ENCODE measurements at regions not wholly inside any gene's neighbourhood (a gene's known extent, or its start where the extent isn't known, plus 50 kb on each side); places are given as distances from the start of the nearest gene placed in this dataset.
A peak's percentile ranks its signal among the peaks of the same experiment; 100 is the strongest.

DNA sequence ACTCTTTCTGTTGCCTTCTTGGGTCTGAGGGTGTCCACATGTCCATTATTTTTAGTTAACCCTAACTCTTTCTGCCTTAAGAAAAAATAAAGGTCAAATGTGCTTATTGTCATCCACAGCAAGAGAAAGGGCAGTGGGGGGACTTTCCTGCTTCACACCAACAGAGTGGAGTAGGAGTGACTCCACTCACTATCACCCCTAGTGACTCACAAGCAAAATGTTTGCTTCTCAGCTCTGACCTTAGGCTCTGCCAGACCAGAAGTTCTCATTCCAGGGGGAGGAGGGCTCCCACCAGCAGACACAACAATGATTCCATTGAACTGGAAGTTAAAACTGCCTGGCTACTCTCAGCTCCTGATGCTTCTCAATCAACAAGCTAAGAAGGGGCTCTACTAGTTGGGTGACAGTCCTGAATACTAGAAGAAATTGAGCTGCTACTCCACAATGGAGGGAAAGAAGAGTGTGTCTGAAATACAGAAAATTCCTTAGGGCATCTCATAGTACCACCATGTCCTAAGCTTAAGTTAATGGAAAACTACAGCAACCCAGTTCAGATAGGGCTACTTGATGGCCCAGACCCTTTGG lies 83.9 kb upstream of the AFDN start (continued):
- peak; percentile 41; the same call in 1 of the 2 replicates for TF ChIP-seq ATF7-NPFF (CRISPR knock-in tag; IDR thresholded peaks at IDR 0.05; ENCODE audit: low read depth)
- peak; percentile 70; the same call in 1 of the 2 replicates for TF ChIP-seq ESRRA (CRISPR knock-in tag; IDR thresholded peaks at IDR 0.05; ENCODE audit: low read depth)
- TF ChIP-seq DMAP1 (CRISPR knock-in tag; IDR thresholded peaks at IDR 0.05) = no peak
- TF ChIP-seq SOX13 (IDR thresholded peaks at IDR 0.05) = no peak
- peak in 1 of 2 experiments; percentile 89; a peak in 2 of 4 replicates for TF ChIP-seq SOX13 (CRISPR knock-in tag; conservative IDR thresholded peaks at IDR 0.05 in 1 of 2, IDR thresholded peaks at IDR 0.05 in 1 of 2)
- TF ChIP-seq ZBTB10 (CRISPR knock-in tag; IDR thresholded peaks at IDR 0.05; ENCODE audit: borderline replicate concordance) = no peak
- TF ChIP-seq ZNF136 (CRISPR knock-in tag; IDR thresholded peaks at IDR 0.05; ENCODE audit: low read depth) = no peak; the same call in 1 of the 2 replicates
- peak; percentile 83; the same call in 1 of the 2 replicates for TF ChIP-seq RXRA (CRISPR knock-in tag; IDR thresholded peaks at IDR 0.05)
- TF ChIP-seq ZBTB7A (CRISPR knock-in tag; IDR thresholded peaks at IDR 0.05) = no peak
- no peak for TF ChIP-seq ZKSCAN5 (CRISPR knock-in tag; IDR thresholded peaks at IDR 0.05)
- TF ChIP-seq ZNF460 (CRISPR knock-in tag; IDR thresholded peaks at IDR 0.05; ENCODE audit: borderline replicate concordance) = no peak; the same call in 1 of the 2 replicates
- TF ChIP-seq, protein P1, sequence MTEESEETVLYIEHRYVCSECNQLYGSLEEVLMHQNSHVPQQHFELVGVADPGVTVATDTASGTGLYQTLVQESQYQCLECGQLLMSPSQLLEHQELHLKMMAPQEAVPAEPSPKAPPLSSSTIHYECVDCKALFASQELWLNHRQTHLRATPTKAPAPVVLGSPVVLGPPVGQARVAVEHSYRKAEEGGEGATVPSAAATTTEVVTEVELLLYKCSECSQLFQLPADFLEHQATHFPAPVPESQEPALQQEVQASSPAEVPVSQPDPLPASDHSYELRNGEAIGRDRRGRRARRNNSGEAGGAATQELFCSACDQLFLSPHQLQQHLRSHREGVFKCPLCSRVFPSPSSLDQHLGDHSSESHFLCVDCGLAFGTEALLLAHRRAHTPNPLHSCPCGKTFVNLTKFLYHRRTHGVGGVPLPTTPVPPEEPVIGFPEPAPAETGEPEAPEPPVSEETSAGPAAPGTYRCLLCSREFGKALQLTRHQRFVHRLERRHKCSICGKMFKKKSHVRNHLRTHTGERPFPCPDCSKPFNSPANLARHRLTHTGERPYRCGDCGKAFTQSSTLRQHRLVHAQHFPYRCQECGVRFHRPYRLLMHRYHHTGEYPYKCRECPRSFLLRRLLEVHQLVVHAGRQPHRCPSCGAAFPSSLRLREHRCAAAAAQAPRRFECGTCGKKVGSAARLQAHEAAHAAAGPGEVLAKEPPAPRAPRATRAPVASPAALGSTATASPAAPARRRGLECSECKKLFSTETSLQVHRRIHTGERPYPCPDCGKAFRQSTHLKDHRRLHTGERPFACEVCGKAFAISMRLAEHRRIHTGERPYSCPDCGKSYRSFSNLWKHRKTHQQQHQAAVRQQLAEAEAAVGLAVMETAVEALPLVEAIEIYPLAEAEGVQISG (CRISPR knock-in tag; IDR thresholded peaks at IDR 0.05) = peak; percentile 55
- TF ChIP-seq HES4 (CRISPR knock-in tag; IDR thresholded peaks at IDR 0.05; ENCODE audit: borderline replicate concordance) = no peak
- TF ChIP-seq IKZF5 (CRISPR knock-in tag; IDR thresholded peaks at IDR 0.05) = peak; percentile 86; the same call in 1 of the 2 replicates
- TF ChIP-seq TGIF2 (CRISPR knock-in tag; IDR thresholded peaks at IDR 0.05) = peak; percentile 83
- no peak for TF ChIP-seq ZFAT (CRISPR knock-in tag; conservative IDR thresholded peaks at IDR 0.05)
- TF ChIP-seq KLF12 (CRISPR knock-in tag; IDR thresholded peaks at IDR 0.05; ENCODE audit: borderline replicate concordance) = no peak
- TF ChIP-seq EHMT2 (IDR thresholded peaks at IDR 0.05; ENCODE audit: borderline replicate concordance, low read depth, low read length) = peak; percentile 46; the same call in 1 of the 2 replicates
- peak; percentile 86 for TF ChIP-seq NR2F6 (IDR thresholded peaks at IDR 0.05)
- TF ChIP-seq NR2F6 (CRISPR knock-in tag; IDR thresholded peaks at IDR 0.05) = peak; percentile 93
- no peak for TF ChIP-seq PHB2 (IDR thresholded peaks at IDR 0.05; ENCODE audit: partially characterized antibody)
- peak; percentile 72 for TF ChIP-seq STAG1 (CRISPR knock-in tag; IDR thresholded peaks at IDR 0.05)
- TF ChIP-seq FOXK1 (CRISPR knock-in tag; IDR thresholded peaks at IDR 0.05; ENCODE audit: borderline replicate concordance, low read depth) = peak; percentile 75; the same call in 1 of the 2 replicates
- TF ChIP-seq TFAP4 (IDR thresholded peaks at IDR 0.05; ENCODE audit: borderline replicate concordance, low read depth) = peak; percentile 55; the same call in 1 of the 2 replicates
- TF ChIP-seq ADNP (CRISPR knock-in tag; IDR thresholded peaks at IDR 0.05) = 0 out of 2 replicates have a peak, but pooled peaks have one; percentile 38
